ENCODE measurements at regions not wholly inside any gene's neighbourhood (a gene's known extent, or its start where the extent isn't known, plus 50 kb on each side); places are given as distances from the start of the nearest gene placed in this dataset.

GRCh38 chr2:55807900-55808299, 114.3 kb upstream of the PNPT1 start:
- TF ChIP-seq CTCF (IDR thresholded peaks at IDR 0.05; ENCODE audit: low read depth, low read length, poor library complexity, severe bottlenecking), result no peak
- no peak for TF ChIP-seq EZH2phosphoT487 (IDR thresholded peaks at IDR 0.05; ENCODE audit: borderline replicate concordance, low read length)
